Activated CD4-positive, alpha-beta T cell treated with anti-CD3 and anti-CD28 coated beads, Interleukin-2, Interleukin-4, amounts not matched to agents 100 ng/mL and 50 ng/mL, durations not matched to agents 16 hours and 8 hours (primary cell): ENCODE measurements at regions not wholly inside any gene's neighbourhood (a gene's known extent, or its start where the extent isn't known, plus 50 kb on each side); places are given as distances from the start of the nearest gene placed in this dataset.

Experiments used
- DNase-seq: peaks from one replicate; pipeline ENCODE4 v3.0.0-alpha.2; 2020; ENCODE audit warnings: low spot score

DNA sequence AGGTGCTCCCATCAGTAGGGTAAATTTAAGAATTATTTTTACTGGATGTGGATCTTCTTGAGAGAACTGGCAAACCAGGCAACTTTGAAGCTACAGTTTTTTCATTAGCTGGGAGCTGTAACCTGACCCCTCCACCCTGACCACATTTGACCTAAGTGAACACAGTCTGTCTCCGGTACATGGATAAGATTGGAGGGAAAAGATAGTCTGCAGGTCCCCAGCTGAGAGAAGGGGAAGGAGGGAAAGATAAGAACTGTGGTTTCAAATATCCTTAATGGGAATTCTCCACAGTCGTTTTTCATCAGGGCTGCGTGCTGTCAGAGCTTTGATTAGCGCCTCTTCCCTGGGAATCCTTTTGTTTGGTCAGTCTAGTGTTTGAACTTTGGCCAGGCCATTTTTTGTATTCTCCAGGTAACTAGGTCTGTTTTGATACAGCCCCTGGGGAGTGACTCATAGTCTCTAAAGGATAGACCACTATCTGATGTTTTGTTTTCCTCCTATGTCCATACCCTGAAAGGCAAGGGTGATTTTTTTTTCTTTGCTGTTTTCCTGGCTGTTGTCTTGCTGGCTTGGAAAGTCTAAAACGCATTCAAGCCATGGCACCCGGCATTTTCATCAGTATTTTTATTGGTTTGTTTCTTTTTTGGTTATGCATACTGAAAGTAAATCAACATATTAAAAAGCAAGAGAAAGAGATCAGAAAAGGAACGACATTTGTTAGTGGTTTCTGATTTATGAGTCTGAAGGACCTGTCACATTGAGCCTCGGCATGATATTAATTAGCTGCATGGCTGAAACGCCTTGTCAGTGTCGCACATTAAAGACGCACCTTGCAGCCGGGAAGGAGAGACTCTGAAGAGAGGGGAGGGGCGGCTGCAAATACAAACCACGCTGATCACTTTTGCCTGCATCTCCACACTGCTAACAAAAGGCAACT, 183.4 kb upstream of the FN1 start:
- DNase-seq: no peak

- no peak for DNase-seq
Observed at GRCh38 chr2:215618145-215618544, 182.3 kb upstream of the FN1 start.

GRCh38 chr2:215617060-215617824, 181.4 kb upstream of the FN1 start:
- DNase-seq: no peak

- no peak for DNase-seq
Observed at GRCh38 chr2:215615803-215616174, 179.9 kb upstream of the FN1 start.

- no peak for DNase-seq
Observed at GRCh38 chr2:215615067-215615802, 179.4 kb upstream of the FN1 start.

DNA sequence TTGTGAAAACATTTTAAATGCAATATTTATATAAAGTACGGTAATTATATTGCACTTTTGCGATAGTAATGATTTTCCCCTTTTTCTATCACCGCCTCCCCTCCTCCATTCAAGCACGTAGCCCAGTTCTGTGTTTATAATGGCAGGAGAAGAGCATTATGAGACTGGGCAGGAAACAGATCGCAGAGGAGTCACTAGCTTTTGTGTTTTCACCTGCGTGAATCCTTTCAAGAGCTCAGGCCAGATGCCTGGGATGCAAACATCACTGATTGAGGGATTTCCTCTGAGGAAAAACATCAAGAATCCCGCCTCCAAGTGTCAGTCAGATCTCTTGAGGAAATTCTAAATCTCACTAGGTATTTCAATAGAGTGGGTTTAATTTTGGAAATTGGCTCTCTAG, 178.4 kb upstream of the FN1 start:
- DNase-seq: no peak

DNA sequence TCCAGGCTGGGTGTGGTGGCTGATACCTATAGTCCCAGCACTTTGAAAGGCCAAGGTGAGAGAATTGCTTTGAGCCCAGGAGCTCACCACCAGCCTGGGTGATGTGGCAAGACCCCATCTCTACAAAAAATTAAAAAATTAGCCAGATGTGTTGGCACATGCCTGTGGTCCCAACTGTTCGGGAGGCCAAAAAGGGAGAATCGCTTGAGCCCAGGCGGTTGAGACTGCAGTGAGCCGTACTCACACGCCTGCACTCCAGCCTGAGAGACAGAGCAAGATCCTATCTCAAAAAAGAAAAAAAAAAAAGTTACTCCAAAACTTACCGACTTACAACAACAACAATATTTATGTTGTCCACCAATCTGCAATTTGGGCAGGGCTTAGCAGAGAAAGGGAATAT, 178.0 kb upstream of the FN1 start:
- no peak for DNase-seq

GRCh38 chr2:215613280-215613679, 177.4 kb upstream of the FN1 start:
- DNase-seq: no peak

GRCh38 chr2:215612786-215613185, 176.9 kb upstream of the FN1 start:
- no peak for DNase-seq

DNA sequence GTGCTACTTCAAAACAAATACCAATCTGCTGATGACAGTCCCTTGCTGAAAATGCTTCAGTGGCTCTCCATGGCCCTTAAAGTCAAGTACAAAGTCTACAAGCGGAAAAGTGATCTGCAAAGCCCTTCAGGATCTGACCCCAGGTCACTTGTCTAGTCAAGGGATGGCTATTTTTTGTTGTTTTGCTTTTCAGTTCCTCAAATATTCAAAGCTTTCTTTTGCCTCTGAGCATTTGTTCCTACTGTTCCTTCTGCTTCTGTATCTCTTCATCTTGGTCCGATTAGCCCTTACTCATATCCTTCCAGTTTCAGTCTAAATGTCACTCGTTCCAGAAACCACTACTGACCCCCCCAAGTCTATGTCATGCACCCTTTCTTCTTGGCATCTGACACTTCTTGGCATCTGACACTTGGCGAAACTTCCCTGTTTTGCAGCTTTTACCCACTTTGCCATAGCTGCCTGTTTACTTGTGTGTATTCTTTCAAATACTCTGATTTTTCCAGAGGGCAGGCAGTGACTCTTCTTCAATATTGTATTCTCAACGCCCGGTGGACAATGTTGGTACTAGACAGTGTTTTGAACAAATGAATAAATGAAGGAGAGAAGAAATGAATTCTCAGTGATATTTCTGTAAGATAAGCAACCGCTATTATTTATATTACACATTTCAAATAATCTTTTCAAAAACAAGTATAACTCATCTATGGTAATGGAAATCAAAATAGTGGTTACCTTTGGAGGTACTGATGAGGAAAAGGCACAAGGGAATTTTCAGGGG, 175.9 kb upstream of the FN1 start:
- DNase-seq: no peak

DNA sequence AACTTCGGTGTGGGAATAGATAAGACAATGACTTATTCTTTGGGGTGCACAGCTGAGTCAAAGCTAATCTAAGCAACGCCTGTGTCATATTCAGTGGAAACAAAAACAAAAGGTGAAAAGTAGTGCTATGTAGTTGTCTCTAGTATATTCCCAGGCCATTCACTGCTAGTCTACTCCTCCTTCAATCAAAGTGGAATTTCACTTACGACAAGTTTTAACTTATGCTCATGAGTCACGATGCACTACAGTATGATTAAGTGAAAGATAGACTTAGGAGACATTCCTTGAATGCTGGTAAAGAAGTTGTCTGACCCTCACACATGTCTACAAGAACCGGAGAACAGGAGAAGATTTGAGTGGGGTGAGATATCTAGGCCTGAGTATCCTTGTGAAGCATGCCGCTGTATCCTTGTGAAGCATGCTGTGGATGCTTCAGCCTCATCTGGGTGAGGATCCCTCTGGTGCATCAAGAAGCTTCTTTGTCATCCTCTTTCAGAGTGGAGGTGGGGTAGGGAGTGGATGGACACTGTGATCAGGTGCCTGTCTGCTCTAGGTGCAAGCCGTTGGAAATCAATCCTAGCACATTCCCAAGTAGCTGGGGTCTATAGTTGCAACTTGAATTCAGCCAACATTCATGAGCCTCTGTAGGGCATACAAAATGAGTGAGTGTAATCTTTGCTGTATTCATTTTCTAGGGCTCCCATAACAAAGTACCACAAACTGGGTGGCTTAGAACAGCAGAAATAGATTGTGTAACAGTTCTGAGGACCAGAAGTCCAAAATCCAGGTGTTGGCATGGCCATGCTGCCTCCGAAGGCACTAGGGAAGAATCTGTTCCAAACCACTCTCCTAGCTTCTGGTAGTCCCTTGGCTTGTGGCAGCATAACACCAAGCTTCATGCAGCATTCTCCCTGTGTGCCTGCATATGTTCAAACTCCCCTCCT, 173.5 kb upstream of the FN1 start:
- DNase-seq: no peak

GRCh38 chr2:215607766-215608165, 171.9 kb upstream of the FN1 start:
- DNase-seq: no peak

GRCh38 chr2:215606219-215606618, 170.4 kb upstream of the FN1 start:
- DNase-seq: no peak

DNA sequence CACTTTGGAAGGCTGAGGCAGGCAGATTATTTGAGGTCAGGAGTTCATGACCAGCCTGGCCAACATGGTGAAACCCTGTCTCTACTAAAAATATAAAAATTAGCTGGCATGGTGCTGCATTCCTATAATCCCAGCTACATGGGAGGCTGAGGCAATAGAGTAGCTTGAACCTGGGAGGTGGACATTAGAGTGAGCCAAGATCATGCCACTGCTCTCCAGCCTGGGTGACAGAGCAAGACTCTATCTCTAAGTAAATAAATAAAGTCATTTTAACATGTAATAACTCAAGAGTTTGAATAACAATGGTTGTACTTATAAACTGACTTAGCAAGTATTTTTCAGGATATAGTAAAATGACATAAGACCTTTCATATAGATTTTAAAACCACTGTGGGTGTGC, 169.3 kb upstream of the FN1 start:
- DNase-seq: no peak

- DNase-seq: no peak
Observed at GRCh38 chr2:215604606-215605005, 168.7 kb upstream of the FN1 start.

- no peak for DNase-seq
Observed at GRCh38 chr2:215603440-215603839, 167.6 kb upstream of the FN1 start.

DNA sequence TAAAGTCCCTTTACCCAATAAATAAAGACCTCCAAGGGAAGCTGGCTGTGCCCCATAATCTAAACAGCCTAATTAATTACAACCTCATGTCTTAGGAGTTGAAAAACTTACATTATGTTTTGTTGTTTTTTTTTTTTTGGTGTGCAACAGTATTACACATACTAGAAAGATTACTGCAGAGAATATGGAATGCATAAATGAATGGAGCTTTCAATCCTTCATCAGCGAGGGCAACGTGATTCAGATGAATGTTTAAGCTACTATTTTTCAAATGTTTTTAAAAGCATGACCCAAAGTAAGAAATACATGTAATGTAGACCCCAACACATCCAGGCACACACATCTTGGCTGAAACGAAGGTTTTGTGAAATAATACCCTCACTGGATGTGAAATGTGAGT, 167.1 kb upstream of the FN1 start:
- DNase-seq: no peak

- DNase-seq: no peak
Observed at GRCh38 chr2:215601990-215602721, 166.3 kb upstream of the FN1 start.

DNA sequence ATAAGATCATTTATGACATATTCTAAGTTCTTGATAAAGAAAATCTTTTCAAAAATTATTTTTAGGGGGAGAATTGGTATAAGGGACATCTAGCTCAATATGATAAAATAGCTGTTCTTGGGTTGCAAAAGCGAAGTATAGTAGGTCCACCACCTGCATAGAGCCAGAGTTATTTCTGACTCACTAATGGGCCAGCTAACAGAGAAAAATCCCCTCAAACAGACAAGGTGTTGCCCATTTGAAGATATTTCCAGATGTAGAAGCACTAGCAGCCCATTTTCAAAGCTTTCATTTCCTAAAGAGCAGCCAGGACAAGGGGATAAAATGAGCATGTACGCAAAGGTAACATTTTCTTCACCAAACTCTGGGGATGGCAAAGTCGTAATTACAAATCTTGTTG, 165.7 kb upstream of the FN1 start:
- DNase-seq: no peak

DNA sequence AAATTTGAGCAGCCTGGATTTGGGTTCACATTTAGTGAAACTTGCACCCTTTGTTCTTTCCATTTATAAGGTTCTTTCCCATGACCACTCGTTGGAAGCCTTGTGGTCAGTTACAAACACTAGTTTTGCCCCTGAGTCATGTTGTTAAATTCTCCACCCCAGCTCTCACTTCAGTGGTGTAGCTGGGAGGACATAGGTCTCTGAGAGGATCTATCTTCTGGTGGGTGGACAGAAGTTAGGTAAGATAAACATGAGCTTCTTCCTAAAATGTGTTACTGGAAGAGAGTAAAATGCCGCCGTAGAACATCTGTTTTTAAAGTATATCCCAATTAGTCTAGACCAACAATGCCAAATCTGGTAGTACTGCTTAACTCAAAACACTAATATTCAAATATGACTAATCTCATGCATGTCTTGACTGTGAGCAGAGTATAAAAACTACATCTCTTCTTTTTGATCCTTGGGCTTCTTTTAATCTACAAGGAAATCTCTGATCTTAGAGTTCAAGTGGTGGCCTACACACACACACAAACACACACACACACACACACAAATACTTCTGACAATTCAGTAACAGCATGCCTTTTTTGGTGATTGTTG, 162.6 kb upstream of the FN1 start:
- no peak for DNase-seq
